OCI-LY7 (cell line): ENCODE measurements at regions not wholly inside any gene's neighbourhood (a gene's known extent, or its start where the extent isn't known, plus 50 kb on each side); places are given as distances from the start of the nearest gene placed in this dataset.
"Not testable (repeated sequence)": the region's sequence is repeated elsewhere in the genome, so short reads cannot be mapped to it uniquely, and the experiment has no call there.

Experiments
- CTCF ChIP-seq: fragments of 200-600 bp; sonication (generic); conservative IDR thresholded peaks from 2 replicates; pipeline ENCODE4 v1.5.1; 2014; ENCODE audit warnings: mild to moderate bottlenecking, antibody characterized with exemption, low read length, moderate library complexity, mixed read lengths
- EZH2phosphoT487 ChIP-seq: fragments of 200-600 bp; sonication (generic); IDR thresholded peaks from 2 replicates; pipeline ENCODE4 v1.6.1; 2018; ENCODE audit warnings: low read depth, borderline replicate concordance, mild to moderate bottlenecking, mixed run types, antibody characterized with exemption, low read length, moderate library complexity, mixed read lengths

- not testable (repeated sequence) for TF ChIP-seq EZH2phosphoT487, CTCF
Observed at GRCh38 chr2:153256876-153257275, 221.7 kb downstream of the RPRM start.
